ENCODE measurements at regions not wholly inside any gene's neighbourhood (a gene's known extent, or its start where the extent isn't known, plus 50 kb on each side); places are given as distances from the start of the nearest gene placed in this dataset.
A peak's percentile ranks its signal among the peaks of the same experiment; 100 is the strongest.

DNA sequence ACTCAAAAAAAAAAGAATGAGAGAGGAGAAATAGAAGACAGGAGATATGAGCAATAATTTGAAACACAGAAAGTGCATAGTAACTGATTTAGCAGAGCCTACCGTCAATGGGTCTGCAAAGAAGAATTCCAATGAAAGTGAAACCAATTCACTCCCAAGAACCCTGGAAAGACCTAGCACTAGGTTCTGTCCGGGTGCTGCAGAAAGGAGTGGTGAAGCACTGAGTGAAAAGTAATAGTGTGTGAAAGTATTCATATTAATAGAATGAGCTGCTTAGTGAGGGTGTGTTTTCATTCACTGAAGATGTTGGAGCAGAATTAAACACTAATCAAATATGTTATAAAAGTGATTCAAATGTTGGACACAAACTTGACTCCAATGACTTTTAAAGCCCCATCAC is 51.3 kb upstream of the SLC30A5 start:
- Histone ChIP-seq H3K9me3 (ENCODE audit: control extremely low read depth in 1 of 3, control insufficient read depth in 2 of 3, insufficient read depth in 1 of 3, low read length in 2 of 3) (no peaks in the 10 kb centered on the region), H3K4me3 (ENCODE audit: control extremely low read depth in 1 of 5, extremely low read depth in 1 of 5, insufficient read depth in 1 of 5, low read depth in 2 of 5, low read length in 4 of 5) (no peak overlapping the region), H2AFZ (ENCODE audit: insufficient read depth, low read depth, low read length, poor library complexity, severe bottlenecking) (peak overlapping the region; percentile 94), H3K4me2 (replicated peaks; ENCODE audit: low read depth, low read length, poor library complexity, severe bottlenecking) (no peak overlapping the region), H3K79me2 (ENCODE audit: control insufficient read depth, insufficient read depth, low read length) (no peaks in the 10 kb centered on the region), H3K4me1 (ENCODE audit: control insufficient read depth in 2 of 2, insufficient read depth in 2 of 2, low read length in 2 of 2) (peaks cover 0 to 4% of the 10 kb centered on the region in 2 donors), H4K20me1 (ENCODE audit: control insufficient read depth, insufficient read depth, low read length, poor library complexity, severe bottlenecking) (no peaks in the 10 kb centered on the region), H3K36me3 (replicated peaks in 1 of 2; ENCODE audit: control extremely low read depth in 1 of 2, control insufficient read depth in 1 of 2, extremely low read depth in 1 of 2, insufficient read depth in 2 of 2, low read length in 1 of 2) (no peaks in the 10 kb centered on the region), H3K27me3 (replicated peaks in 1 of 4; ENCODE audit: control extremely low read depth in 1 of 4, control insufficient read depth in 3 of 4, insufficient read depth in 4 of 4, low read length in 3 of 4) (no peaks in the 10 kb centered on the region), H3K9ac (ENCODE audit: low read length) (no peak overlapping the region), H3K27ac (ENCODE audit: low read length in 2 of 2) (peak overlapping the region in 1 of 2 donors; percentile 59)
- intact Hi-C loops (cut with micrococcal nuclease): loop anchor here (1.0 to 2.0 kb wide), 2 partner anchors 124 to 292 kb away; partner anchors contain the start of gene CCNB1
- H3K27ac Mint-ChIP-seq: peak overlapping the region; percentile 91
- ChIA-PET CTCF (interaction anchor here (1.0 to 3.1 kb wide), 5 partner anchors 10 to 292 kb away, joined by 3 to 17 read pairs (median 6); partner anchors contain the start of gene CCDC125), POLR2A (no interaction called here)
- WGBS (ENCODE audit: insufficient coverage): no CpG with 5 or more reads among the region's 2 CpGs
- no peak for TF ChIP-seq EZH2 (IDR thresholded peaks at IDR 0.05; ENCODE audit: borderline replicate concordance, insufficient read depth, low read depth, low read length, poor library complexity, severe bottlenecking)
- TF ChIP-seq, protein P1, sequence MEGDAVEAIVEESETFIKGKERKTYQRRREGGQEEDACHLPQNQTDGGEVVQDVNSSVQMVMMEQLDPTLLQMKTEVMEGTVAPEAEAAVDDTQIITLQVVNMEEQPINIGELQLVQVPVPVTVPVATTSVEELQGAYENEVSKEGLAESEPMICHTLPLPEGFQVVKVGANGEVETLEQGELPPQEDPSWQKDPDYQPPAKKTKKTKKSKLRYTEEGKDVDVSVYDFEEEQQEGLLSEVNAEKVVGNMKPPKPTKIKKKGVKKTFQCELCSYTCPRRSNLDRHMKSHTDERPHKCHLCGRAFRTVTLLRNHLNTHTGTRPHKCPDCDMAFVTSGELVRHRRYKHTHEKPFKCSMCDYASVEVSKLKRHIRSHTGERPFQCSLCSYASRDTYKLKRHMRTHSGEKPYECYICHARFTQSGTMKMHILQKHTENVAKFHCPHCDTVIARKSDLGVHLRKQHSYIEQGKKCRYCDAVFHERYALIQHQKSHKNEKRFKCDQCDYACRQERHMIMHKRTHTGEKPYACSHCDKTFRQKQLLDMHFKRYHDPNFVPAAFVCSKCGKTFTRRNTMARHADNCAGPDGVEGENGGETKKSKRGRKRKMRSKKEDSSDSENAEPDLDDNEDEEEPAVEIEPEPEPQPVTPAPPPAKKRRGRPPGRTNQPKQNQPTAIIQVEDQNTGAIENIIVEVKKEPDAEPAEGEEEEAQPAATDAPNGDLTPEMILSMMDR (IDR thresholded peaks at IDR 0.05): no peak
- H3K4me3 Mint-ChIP-seq: no peak overlapping the region
- H3K27me3 Mint-ChIP-seq: no peaks in the 10 kb centered on the region
- peak; percentile 14 for ATAC-seq (ENCODE audit: low read depth)
- H3K9me3 Mint-ChIP-seq (ENCODE audit: insufficient read depth): no peaks in the 10 kb centered on the region
- DNase-seq: no peak
- peaks cover 6% of the 10 kb centered on the region for H3K4me1 Mint-ChIP-seq

DNA sequence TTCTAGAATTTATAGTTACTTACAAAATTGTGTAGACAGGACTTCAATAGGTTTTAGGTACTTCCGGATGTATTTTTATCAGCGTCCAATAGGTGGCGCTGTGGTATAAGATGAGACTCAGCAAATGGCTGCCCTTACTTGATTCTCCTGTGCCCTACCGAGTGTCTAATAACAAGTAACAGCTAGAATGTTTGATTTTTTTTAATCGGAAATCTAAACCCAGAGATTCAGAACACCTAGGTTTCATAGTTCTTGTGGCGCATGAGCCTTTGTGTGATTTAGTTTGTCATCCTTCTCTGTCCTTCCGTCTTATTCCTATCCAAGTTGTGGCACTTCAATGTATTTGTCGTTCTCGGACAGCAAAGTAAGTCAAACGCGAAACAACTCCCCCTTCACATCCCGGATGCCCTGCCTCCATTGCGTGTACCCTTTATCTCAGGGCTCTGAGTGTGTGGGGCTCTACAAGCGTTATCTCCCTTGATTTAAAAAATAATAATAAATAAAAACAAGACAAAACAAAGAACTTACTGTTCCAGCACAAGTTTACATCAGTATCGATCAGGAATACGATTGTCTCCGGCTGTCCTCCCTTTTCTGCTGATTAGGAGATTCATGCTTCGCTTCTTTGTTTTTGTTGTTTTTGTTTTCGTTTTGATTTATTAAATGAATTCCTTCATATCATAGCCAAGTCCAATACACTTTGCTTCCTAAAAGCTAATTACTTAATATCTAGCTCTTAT is 50.7 kb upstream of the SLC30A5 start:
- H2AFZ ChIP-seq (ENCODE audit: insufficient read depth, low read depth, low read length, poor library complexity, severe bottlenecking): peak overlapping the region; percentile 94
- H3K36me3 ChIP-seq (replicated peaks in 1 of 2; ENCODE audit: control extremely low read depth in 1 of 2, control insufficient read depth in 1 of 2, extremely low read depth in 1 of 2, insufficient read depth in 2 of 2, low read length in 1 of 2): no peaks in the 10 kb centered on the region
- no peaks in the 10 kb centered on the region for H3K9me3 ChIP-seq (ENCODE audit: control extremely low read depth in 1 of 3, control insufficient read depth in 2 of 3, insufficient read depth in 1 of 3, low read length in 2 of 3)
- no peaks in the 10 kb centered on the region for H4K20me1 ChIP-seq (ENCODE audit: control insufficient read depth, insufficient read depth, low read length, poor library complexity, severe bottlenecking)
- peaks cover 0 to 4% of the 10 kb centered on the region in 2 donors for H3K4me1 ChIP-seq (ENCODE audit: control insufficient read depth in 2 of 2, insufficient read depth in 2 of 2, low read length in 2 of 2)
- TF ChIP-seq EZH2 (IDR thresholded peaks at IDR 0.05; ENCODE audit: borderline replicate concordance, insufficient read depth, low read depth, low read length, poor library complexity, severe bottlenecking): no peak
- TF ChIP-seq, protein P1 (IDR thresholded peaks at IDR 0.05): peak; percentile 90
- H3K27ac ChIP-seq (ENCODE audit: low read length in 2 of 2): peak overlapping the region; percentile 51 to 82
- Mint-ChIP-seq H3K9me3 (ENCODE audit: insufficient read depth) (no peaks in the 10 kb centered on the region), H3K4me3 (peak overlapping the region; percentile 90), H3K27me3 (no peaks in the 10 kb centered on the region), H3K27ac (peak overlapping the region; percentile 91), H3K4me1 (peaks cover 6% of the 10 kb centered on the region)
- peak; percentile 95 for ATAC-seq (ENCODE audit: low read depth)
- CTCF ChIA-PET: interaction anchor here (0.8 to 3.1 kb wide), 9 partner anchors 8 to 294 kb away, joined by 3 to 17 read pairs (median 6); partner anchors contain the start of genes CCDC125 and SLC30A5
- intact Hi-C loops (cut with micrococcal nuclease): loop anchor here (1.0 to 2.0 kb wide), 4 partner anchors 50 to 326 kb away; partner anchors contain the start of genes AK6, CCNB1, RAD17 and TAF9
- H3K4me3 ChIP-seq (ENCODE audit: control extremely low read depth in 1 of 5, extremely low read depth in 1 of 5, insufficient read depth in 1 of 5, low read depth in 2 of 5, low read length in 4 of 5): peak overlapping the region; percentile 43 to 81 (median 63)
- POLR2A ChIA-PET: no interaction called here
- no CpG with 5 or more reads among the region's 19 CpGs for WGBS (ENCODE audit: insufficient coverage)
- H3K79me2 ChIP-seq (ENCODE audit: control insufficient read depth, insufficient read depth, low read length): no peaks in the 10 kb centered on the region
- DNase-seq: peak; percentile 93
- peak overlapping the region; percentile 86 for H3K4me2 ChIP-seq (replicated peaks; ENCODE audit: low read depth, low read length, poor library complexity, severe bottlenecking)
- H3K9ac ChIP-seq (ENCODE audit: low read length): peak overlapping the region; percentile 75
- H3K27me3 ChIP-seq (replicated peaks in 1 of 4; ENCODE audit: control extremely low read depth in 1 of 4, control insufficient read depth in 3 of 4, insufficient read depth in 4 of 4, low read length in 3 of 4): no peaks in the 10 kb centered on the region
